ENCODE measurements at regions not wholly inside any gene's neighbourhood (a gene's known extent, or its start where the extent isn't known, plus 50 kb on each side); places are given as distances from the start of the nearest gene placed in this dataset.

- TF ChIP-seq POLR2AphosphoS5 (IDR thresholded peaks at IDR 0.05): no peak
- TF ChIP-seq, protein P1, sequence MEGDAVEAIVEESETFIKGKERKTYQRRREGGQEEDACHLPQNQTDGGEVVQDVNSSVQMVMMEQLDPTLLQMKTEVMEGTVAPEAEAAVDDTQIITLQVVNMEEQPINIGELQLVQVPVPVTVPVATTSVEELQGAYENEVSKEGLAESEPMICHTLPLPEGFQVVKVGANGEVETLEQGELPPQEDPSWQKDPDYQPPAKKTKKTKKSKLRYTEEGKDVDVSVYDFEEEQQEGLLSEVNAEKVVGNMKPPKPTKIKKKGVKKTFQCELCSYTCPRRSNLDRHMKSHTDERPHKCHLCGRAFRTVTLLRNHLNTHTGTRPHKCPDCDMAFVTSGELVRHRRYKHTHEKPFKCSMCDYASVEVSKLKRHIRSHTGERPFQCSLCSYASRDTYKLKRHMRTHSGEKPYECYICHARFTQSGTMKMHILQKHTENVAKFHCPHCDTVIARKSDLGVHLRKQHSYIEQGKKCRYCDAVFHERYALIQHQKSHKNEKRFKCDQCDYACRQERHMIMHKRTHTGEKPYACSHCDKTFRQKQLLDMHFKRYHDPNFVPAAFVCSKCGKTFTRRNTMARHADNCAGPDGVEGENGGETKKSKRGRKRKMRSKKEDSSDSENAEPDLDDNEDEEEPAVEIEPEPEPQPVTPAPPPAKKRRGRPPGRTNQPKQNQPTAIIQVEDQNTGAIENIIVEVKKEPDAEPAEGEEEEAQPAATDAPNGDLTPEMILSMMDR (IDR thresholded peaks at IDR 0.05): no peak
- no peak for TF ChIP-seq POLR2A (IDR thresholded peaks at IDR 0.05)
These were observed 93.0 kb downstream of the MAIP1 start for GRCh38 chr2:200048421-200048820.

Data from transverse colon (tissue), 4 donors.